SK-N-MC (cell line): ENCODE measurements at regions not wholly inside any gene's neighbourhood (a gene's known extent, or its start where the extent isn't known, plus 50 kb on each side); places are given as distances from the start of the nearest gene placed in this dataset.

ENCODE experiments used
- EZH2 ChIP-seq: fragments of 200-600 bp; sonication (generic); IDR thresholded peaks from one replicate; pipeline ENCODE4 v1.6.1; 2017; ENCODE audit warnings: antibody characterized with exemption
- FOXP2 ChIP-seq: optimal IDR thresholded peaks from 2 replicates; pipeline ENCODE3; 2011; ENCODE audit warnings: mild to moderate bottlenecking, moderate library complexity; ENCODE audit not compliant: insufficient read depth; ENCODE audit errors: extremely low read length, control extremely low read depth
- POLR2AphosphoS5 ChIP-seq: IDR thresholded peaks from 2 replicates; pipeline ENCODE4 v1.6.1; 2012; ENCODE audit warnings: mild to moderate bottlenecking, low read depth, low read length, borderline replicate concordance

GRCh38 chr12:47610686-47611252, 95.1 kb downstream of the RPAP3 start:
- TF ChIP-seq POLR2AphosphoS5 (no peak), FOXP2 (no peak), EZH2 (no peak)
